ENCODE measurements at regions not wholly inside any gene's neighbourhood (a gene's known extent, or its start where the extent isn't known, plus 50 kb on each side); places are given as distances from the start of the nearest gene placed in this dataset.
"Not testable (repeated sequence)": the region's sequence is repeated elsewhere in the genome, so short reads cannot be mapped to it uniquely, and the experiment has no call there.

DNA sequence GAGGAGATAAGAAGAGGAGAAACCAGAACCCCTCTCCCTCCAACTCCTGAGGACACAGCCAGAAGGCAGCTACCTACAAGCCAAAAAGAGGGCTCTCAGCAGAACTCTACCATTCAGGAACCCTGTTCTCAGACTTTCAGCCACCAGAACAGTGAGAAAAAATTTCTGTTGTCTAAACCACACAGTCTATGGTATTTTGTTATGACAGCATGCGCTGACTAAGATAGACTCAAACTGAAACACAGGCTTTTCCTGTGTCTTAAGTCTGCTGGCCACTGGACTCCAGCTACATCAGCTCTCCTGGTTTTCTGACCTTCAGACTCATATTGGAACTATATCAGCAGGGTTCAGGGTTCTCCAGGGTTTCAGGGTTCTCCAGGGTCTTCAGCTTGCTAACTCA, 126.5 kb upstream of the TNFSF4 start:
- no peak overlapping the region for H3K4me3 ChIP-seq
- H3K27ac ChIP-seq: no peak overlapping the region

DNA sequence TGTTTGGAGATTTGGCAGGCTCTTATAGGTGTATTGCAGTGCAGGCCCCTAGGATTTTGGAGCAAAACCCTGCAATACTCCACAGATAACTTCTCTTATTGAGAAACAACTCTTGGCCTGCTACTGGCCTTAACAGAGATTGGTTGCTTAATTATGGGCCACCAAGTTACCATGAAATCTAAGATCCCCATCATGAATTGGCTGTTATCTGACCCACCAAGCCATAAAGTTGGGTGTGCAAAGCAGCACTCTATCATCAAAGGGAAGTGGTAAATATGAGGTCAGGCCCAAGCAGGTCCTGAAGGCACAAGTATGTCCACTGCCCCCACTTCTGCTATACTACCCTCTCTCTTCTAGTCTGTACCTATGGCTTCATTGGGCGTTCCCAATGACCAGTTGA, 130.0 kb upstream of the TNFSF4 start:
- H3K27ac ChIP-seq: no peak overlapping the region
- no peak overlapping the region for H3K4me3 ChIP-seq

DNA sequence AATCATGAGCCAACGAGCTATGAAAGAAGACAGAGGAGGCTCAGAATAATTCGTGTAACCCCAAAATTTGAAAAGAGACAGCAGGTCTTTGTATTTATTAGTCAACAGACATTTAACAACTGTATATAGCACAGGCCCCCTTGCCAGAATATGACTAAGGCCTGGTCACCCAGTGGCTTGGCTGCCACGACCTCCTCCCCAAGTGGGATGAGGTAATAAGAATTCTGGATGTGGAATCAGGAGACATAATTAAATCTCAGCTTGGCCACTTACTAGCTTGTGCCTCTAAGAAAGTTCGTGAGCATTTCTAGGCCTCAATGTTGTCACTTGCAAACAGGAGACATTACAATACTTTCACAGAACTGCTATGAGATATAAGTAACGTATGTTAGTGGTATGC, 134.2 kb upstream of the TNFSF4 start:
- Histone ChIP-seq H3K4me3 (no peak overlapping the region), H3K27ac (no peak overlapping the region)

DNA sequence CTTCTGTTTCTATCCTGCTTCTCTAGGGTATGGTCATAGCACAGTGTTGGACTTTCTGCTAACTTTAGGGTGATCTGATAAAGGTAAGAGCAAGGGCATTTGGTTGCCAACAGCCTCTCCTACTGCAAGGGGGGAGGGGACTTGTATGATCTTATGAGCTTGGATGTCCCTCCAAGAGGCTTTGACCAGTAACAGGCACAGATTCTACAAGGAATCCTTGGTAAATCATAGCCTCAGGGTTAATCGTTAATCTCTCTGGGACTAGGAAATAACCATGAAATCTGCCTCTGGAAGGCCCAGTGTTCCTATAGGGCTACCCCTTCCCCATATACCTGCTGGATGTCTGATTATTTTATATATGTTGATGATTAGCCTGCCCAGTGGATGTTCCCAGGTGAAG, 134.8 kb upstream of the TNFSF4 start:
- Histone ChIP-seq H3K27ac (no peak overlapping the region), H3K4me3 (no peak overlapping the region)

DNA sequence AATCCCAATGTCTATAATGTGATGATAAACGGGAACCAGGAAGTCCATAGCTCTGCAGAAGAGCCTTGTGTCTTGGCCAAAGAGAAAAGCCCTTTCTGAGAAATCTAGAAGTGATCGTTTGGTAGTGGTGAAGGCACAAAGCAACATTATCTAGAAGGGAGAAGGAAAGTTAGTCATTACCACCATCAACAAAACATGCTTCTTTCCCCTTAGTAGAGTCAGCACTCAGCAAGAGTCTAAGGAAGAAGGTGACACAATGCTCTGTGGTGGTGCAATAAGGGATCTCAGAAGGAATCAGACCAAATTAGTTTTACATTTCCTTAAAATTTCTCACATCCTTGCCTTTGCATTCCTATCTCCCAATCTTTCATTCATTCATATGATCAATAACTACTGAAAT, 134.4 kb upstream of the PRDX6 start:
- no peak overlapping the region for H3K4me3 ChIP-seq
- no peak overlapping the region for H3K27ac ChIP-seq

DNA sequence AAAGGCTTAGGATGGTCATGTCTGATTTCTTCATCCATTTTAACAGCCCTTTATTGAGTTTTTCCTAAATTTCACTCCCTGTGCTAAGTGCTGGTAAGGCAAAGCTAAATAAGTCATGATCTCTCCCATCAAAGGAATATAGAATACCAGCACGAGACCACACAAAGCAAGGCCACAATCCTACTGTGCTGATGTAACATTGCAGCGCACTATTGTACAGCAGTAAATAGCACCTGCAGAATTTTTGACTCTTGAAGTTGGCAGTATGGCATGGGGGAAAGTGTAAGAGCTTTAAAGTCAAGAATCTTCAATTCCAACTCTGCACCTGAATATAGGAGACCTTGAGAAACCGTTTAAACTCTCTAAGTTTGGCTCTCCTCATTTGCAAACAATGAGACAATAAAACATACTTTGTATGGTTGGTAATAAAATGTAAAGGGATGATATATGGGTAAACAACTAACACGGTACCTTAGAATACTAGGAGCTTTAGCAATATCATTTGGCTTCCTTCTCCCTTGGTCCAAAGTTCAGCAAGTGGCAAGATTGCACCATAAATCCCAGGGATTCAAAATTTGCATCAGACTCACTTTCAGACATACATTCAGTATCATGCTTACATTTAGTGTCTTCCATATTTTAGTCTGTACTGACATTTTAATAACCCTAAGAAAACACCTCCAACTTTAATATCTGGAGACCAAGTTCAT, 132.9 kb upstream of the PRDX6 start:
- no peak overlapping the region for H3K27ac ChIP-seq
- H3K4me3 ChIP-seq: no peak overlapping the region

DNA sequence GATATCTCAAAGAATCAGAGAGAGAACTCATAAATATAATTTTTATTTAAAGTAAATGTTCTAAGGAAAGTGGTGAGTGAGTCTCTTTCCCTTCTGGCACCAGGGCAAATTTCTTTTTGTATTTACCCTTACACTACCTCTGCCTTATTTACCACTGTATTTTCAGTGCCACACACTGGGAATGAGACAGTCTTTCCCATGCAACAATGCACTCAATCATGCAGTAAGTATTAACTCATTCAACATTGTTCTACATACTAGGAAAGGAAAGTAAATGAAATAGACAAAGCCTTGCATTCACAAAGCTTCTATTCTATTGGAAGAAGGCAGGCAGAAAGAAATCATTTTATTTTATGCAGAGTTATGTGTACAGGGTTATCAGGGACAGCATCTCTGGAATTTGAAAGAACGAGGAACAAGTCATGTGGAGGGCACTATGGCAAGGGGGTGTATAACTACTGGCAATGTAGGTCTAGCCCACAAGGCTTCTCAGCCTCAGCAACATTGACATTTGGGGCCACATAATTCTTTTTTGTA, 129.8 kb upstream of the PRDX6 start:
- Histone ChIP-seq H3K27ac (no peak overlapping the region), H3K4me3 (no peak overlapping the region)

DNA sequence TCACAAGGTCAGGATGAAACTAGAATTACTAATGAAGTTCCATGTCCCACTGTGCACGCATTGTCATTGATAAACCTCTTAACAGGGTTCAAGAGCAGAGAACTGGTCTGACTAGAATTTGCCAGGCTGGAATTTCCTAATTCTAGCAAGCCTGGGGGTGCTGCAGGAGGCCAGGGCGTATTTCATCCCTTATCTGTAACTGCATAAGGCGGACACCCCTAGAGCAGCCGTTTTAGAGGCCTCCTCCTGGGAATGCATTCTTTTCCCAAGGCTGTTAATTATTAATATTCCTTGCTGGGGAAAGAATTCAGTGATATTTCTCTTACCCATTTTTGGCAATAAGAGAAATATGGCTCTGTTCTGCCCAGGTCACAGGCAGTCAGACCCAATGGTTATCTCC, 124.5 kb upstream of the PRDX6 start:
- H3K4me3 ChIP-seq, H3K27ac ChIP-seq: not testable (repeated sequence)

DNA sequence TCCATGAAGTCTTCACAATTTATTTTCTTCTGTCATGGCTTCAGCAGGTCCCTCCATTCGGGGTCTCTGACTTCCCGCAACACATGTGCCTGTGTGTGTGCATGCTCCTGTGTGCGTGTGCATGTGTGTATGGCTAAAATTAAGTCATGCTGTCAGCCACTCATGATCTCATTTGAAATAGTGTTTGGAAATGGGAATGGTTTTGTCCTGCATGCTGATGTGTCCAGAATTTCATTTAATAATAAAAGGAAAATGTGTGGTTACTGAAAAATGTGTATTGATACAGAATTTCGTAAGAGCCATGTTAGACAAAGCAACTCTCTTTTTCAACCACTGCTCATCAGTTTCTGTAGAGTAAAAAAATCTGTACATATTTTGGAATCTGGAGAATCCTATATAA, 123.8 kb upstream of the PRDX6 start:
- H3K4me3 ChIP-seq: no peak overlapping the region

DNA sequence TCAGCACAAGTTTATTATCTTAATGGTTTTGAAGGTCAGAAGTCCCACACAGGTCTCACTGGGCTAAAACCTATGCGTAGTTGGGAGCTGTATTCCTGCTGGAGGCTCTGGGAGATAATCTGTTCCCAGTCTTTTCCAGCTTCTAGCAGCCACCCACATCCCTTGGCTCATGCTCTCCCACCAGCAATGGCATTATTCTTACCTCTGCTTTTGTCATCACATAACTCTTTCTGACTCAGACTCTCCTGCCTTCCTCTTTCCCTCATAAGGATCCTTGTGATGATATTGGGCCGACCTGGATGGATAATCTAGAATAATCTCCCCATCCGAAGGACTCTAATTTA, 122.2 kb upstream of the PRDX6 start:
- H3K27ac ChIP-seq: no peak overlapping the region
- H3K4me3 ChIP-seq: no peak overlapping the region

More for the DNA sequence above, 123.8 kb upstream of the PRDX6 start:
- H3K27ac ChIP-seq: no peak overlapping the region

DNA sequence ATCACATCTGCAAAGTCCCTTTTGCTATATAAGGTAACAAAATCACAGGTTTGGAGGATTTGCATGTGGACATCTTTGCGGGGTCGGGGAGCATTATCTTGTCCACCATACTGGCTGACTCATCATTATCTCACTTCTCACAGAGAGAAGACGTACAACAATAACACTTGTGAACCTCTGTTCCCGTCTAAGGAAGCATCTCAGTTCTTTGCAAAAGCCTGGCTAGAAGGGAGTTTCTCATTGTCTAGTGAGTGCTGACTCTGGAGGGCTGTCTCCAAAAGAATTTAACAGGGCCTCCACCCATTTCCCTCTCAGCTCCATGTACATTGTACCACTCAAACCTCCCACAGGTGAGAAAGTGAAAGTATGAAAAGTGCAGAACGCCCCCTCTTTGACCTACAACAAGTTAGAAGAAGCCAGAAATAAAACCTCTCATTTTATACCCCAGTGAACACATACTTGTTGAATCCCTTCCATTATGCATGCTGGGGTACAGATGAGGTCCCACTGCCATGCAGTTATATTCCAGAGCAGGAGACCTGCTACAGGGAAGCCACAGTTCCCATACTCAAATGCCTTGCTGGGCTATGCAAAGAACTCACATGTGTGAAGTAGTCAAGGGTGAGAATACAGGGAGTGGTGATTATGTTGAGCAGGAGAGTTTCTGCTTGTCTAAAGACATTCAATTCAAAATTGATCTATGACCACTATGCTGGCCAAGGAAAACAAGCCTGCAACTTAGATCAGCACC, 121.7 kb upstream of the PRDX6 start:
- Histone ChIP-seq H3K27ac (no peak overlapping the region), H3K4me3 (no peak overlapping the region)

DNA sequence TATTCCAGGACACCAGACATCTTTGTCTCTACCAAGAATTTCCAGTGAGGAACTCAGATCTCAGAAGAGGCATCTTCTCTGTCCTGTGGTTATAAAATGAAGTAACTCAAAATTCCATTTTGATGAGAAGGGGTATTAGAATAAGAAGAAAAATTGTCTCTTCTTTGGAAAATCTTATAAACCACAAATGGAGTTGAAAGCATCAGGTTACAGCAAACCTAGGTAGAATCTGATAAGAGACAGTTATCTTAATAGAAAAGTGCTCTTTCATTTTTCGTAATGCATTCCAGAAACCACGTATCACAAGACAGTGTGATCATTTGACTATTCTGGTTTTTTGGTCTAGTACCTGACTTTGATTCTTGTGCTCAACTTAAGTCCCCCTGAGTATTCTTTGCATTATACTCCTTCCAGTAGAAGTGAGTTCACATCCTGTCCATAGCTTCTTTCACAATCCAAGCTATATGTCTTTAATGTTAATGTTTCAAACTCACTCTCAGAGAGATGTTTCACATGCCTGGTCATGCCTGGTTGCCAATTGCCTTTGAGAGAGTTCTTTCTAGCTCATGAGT, 120.9 kb upstream of the PRDX6 start:
- Histone ChIP-seq H3K27ac (no peak overlapping the region), H3K4me3 (no peak overlapping the region)

DNA sequence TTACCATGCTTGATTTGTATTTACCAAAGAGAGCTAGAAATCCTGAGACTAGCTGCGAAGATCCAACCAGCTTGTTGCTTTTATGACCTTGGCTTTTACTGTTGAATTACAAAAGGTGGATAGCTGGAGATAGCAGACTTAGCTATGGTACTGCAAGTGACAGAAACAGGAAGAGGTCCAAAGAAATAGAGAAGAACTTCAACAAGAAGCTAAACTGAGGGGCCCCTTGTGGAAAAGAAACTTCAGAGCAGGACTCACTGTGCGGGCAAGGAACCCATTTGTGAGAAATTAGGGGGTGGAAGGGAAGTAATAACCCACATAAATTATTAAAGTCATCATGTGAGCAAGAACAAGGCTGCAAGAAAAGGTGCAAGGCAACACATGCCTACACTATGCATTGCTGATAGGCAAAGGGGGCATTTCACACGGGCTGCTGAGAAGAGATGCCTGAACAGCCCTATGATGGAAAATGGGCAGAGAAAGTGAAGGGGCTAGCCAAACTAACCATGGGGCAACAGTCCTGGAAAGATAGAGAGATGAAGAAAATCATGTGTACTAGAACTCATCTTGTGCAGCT, 116.6 kb upstream of the PRDX6 start:
- Histone ChIP-seq H3K4me3 (no peak overlapping the region), H3K27ac (no peak overlapping the region)

DNA sequence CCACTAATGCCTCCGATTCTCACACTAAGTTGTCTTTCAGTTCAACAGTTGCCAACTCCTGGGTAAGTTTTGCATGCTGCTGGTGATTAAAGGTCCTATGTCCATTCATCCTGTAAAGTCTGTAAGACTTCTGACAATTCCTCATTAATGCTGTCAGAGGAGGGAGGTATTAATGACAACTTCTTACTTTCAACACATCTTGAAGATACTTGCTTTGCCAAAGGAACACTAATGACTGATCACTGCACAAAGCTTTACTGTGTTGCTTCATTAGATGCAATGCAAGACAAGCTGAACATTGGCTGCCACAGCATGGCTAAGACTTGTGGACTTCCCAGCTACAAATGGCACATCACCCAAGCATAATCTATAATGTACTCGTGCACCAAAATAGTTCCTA, 114.6 kb upstream of the PRDX6 start:
- no peak overlapping the region for H3K4me3 ChIP-seq
- H3K27ac ChIP-seq: no peak overlapping the region

DNA sequence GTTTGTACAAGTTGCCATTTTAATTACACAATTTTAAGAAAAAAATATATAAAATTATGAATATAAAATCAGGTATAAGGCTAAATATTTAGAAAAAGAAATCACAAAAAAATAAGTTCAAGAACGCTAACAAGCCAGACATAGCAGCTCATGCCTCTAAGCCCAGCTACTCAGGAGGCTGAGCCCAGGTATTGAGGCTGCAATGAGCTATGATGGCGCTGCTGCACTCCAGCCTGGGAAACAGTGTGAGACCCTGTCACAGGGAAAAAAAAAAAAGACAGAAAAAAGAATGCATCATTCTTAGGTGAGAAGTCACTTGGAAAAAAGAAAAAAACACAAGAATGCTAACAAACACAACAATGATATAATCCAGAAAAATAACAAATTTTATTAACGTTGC, 112.3 kb upstream of the PRDX6 start:
- Histone ChIP-seq H3K4me3 (no peak overlapping the region), H3K27ac (no peak overlapping the region)

DNA sequence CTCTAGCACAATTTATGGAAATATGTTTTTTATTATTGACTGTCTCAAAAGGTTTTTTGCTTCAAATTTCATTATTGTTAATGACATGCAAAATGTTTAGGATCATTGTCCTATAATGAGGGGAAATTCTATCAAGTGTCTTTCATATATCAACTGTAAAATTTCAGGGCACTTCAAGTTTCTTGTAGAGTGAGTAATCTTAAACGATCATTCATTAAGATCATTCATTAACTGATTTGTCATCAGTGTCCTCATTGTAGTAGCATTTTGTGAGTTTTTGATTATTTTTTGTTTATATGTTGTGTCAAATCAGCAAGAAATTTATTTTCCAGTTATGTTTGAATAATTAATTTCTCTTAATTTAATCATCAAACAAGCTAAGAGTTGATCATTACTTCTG, 111.8 kb upstream of the PRDX6 start:
- Histone ChIP-seq H3K27ac (no peak overlapping the region), H3K4me3 (no peak overlapping the region)

DNA sequence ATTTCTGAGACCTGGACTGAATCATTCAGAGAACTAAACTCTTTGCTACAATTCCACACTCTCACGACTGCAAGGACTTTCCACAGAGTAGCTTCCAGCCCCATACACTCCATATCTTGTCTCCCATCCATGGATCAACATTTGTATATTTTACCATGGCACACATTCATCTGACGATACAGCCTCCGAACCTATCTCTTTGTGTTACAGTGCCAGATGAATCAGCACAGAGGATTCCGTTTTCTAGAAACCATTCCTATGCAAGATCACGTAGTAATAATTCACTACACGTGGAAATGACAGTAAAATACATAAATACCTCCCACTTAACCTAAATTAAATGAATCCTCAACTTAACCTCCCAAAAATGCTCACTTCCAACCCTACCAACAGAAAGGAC, 110.0 kb upstream of the PRDX6 start:
- Histone ChIP-seq H3K4me3 (no peak overlapping the region), H3K27ac (no peak overlapping the region)

DNA sequence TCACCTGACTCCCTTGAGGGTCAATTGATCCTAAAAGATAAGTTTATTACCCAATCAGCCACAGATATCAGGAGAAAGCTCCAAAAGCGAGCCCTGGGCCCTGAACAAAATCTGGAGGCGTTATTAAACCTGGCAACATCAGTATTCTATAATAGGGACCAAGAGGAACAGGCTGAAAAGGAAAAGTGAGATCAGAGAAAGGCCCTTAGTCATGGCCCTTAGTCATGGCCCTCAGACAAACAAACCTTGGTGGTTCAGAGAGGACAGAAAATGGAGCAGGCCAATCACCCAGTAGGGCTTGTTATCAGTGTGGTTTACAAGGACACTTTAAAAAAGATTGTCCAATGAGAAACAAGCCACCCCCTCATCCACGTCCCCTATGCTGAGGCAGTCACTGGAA, 106.5 kb upstream of the PRDX6 start:
- not testable (repeated sequence) for H3K27ac ChIP-seq, H3K4me3 ChIP-seq

DNA sequence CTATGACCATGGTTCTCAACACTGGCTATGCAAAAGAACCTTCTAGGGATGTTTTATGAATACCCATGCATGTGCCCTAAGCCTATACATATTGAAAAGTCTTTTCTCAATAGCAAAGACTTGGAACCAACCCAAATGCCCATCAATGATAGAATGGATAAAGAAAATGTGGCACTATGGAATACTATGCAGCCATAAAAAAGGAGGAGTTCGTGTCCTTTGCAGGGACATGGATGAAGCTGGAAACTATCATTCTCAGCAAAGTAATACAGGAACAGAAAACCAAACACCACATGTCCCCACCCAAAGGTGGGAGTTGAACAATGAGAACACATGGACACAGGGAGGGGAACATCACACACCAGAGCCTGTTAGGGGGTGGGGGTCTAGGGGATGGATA, 101.1 kb upstream of the PRDX6 start:
- H3K4me3 ChIP-seq, H3K27ac ChIP-seq: not testable (repeated sequence)

DNA sequence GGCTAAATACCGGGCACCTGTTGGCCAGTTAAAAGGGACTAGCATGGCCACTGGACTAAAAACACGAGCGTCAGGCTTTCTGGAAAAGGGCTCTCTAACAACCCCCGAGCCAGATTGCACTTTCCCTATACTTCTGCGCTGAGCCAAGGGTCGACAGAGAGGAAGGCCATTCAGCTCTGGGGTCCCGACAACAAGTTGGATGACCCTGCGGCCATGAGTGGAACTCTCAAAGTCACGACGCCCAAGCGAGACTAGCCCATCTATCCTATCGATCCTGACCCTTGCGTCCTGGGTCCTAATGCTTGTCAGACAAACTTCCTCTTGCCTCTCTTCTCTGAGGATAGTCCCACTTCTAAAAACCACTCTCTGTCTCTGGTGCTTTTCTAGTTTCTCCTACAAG, 99.9 kb upstream of the PRDX6 start:
- H3K4me3 ChIP-seq: no peak overlapping the region
- no peak overlapping the region for H3K27ac ChIP-seq

DNA sequence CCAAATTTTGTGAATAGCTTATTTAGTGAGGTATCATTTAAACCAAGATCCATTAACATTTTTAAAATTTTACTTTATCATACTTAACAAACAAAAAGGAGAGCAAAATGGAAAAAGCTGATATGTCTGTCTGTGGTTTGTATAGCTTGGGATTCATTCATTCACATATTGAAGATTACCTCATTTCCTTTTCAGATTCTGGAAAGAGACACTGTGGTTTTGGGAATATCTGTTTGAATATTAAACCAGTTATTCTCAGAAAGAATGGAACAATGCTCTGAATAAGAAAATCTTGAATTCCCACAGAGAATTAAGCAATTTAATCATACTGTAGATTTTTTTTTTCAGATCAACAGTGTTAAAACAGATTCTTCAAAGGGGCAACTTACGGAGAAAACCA, 93.8 kb upstream of the PRDX6 start:
- H3K27ac ChIP-seq: no peak overlapping the region
- no peak overlapping the region for H3K4me3 ChIP-seq

Measured in skin epidermis (tissue), 12 donors.